ENCODE measurements at regions not wholly inside any gene's neighbourhood (a gene's known extent, or its start where the extent isn't known, plus 50 kb on each side); places are given as distances from the start of the nearest gene placed in this dataset.

DNA sequence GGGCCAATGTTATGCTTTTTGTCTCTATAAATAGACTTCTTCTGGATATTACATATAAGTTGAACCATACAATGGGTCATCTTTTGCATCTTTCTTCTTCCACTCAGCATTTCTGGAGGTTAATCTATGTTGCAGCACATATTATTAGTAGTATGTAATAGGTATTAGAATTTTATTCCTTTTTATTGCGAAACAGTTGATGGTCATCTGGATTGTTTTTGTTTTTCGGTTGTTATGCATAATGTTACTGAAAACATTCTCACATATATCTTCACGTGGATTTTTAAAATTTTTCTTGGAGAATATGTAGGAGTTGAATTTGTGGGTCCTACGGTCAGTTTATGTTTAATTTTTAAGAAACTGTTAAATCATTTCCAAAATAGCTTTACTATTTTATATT lies 466.8 kb downstream of the SLCO4C1 start:
- H2AFZ ChIP-seq (ENCODE audit: low read depth, low read length) = no peak overlapping the region
- ATAC-seq (ENCODE audit: insufficient read depth, low read depth) (no peak), DNase-seq (no peak)
- no peaks in the 10 kb centered on the region for H4K20me1 ChIP-seq (ENCODE audit: insufficient read depth, low read length)
- H3K9ac ChIP-seq (ENCODE audit: low read depth, low read length) = no peak overlapping the region
- H3K4me2 ChIP-seq (ENCODE audit: insufficient read depth, low read length) = no peak overlapping the region
- H3K79me2 ChIP-seq (ENCODE audit: insufficient read depth, low read length) = no peaks in the 10 kb centered on the region
- H3K4me1 ChIP-seq (ENCODE audit: insufficient read depth, low read length) = no peaks in the 10 kb centered on the region
- H3K27ac ChIP-seq (ENCODE audit: low read length) = no peak overlapping the region
- no peak overlapping the region for H3K4me3 ChIP-seq (ENCODE audit: low read depth in 1 of 2, low read length in 2 of 2)
- H3K9me3 ChIP-seq (ENCODE audit: insufficient read depth, low read length, severe bottlenecking) = no peaks in the 10 kb centered on the region
- H3K27me3 ChIP-seq (ENCODE audit: insufficient read depth, low read length, poor library complexity) = no peaks in the 10 kb centered on the region
- TF ChIP-seq EZH2 (IDR thresholded peaks at IDR 0.05; ENCODE audit: borderline replicate concordance, low read depth, low read length, severe bottlenecking) = no peak
- TF ChIP-seq, protein P1, sequence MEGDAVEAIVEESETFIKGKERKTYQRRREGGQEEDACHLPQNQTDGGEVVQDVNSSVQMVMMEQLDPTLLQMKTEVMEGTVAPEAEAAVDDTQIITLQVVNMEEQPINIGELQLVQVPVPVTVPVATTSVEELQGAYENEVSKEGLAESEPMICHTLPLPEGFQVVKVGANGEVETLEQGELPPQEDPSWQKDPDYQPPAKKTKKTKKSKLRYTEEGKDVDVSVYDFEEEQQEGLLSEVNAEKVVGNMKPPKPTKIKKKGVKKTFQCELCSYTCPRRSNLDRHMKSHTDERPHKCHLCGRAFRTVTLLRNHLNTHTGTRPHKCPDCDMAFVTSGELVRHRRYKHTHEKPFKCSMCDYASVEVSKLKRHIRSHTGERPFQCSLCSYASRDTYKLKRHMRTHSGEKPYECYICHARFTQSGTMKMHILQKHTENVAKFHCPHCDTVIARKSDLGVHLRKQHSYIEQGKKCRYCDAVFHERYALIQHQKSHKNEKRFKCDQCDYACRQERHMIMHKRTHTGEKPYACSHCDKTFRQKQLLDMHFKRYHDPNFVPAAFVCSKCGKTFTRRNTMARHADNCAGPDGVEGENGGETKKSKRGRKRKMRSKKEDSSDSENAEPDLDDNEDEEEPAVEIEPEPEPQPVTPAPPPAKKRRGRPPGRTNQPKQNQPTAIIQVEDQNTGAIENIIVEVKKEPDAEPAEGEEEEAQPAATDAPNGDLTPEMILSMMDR (IDR thresholded peaks at IDR 0.05; ENCODE audit: borderline replicate concordance, extremely low read depth, low read length, poor library complexity, severe bottlenecking) = no peak
- H3K36me3 ChIP-seq (ENCODE audit: insufficient read depth, low read length) = no peaks in the 10 kb centered on the region

DNA sequence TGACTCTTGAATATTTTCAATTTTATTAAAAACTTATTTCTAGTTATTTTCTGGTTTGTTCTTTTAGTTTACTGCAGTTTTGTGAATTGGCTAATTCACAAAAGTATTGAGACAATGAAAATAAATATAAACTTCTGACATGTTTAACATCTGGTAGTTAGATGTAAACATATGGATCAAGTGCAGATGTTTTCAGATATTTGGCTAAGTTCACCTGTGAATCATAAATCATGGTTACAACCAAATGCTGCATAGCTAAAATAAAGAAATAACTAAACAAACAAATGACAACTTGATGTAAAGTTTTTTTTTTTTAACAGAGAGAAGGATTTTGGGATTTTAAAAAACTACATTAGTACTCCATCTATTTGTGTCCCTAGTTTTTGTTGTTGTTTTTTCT lies 484.6 kb downstream of the SLCO4C1 start:
- Histone ChIP-seq H3K9me3 (ENCODE audit: insufficient read depth, low read length, severe bottlenecking) (no peaks in the 10 kb centered on the region), H4K20me1 (ENCODE audit: insufficient read depth, low read length) (no peaks in the 10 kb centered on the region), H3K36me3 (ENCODE audit: insufficient read depth, low read length) (no peaks in the 10 kb centered on the region), H3K9ac (ENCODE audit: low read depth, low read length) (no peak overlapping the region), H3K27ac (ENCODE audit: low read length) (no peak overlapping the region), H3K79me2 (ENCODE audit: insufficient read depth, low read length) (no peaks in the 10 kb centered on the region), H2AFZ (ENCODE audit: low read depth, low read length) (no peak overlapping the region), H3K4me2 (ENCODE audit: insufficient read depth, low read length) (no peak overlapping the region), H3K4me3 (ENCODE audit: low read depth in 1 of 2, low read length in 2 of 2) (no peak overlapping the region), H3K27me3 (ENCODE audit: insufficient read depth, low read length, poor library complexity) (no peaks in the 10 kb centered on the region), H3K4me1 (ENCODE audit: insufficient read depth, low read length) (no peaks in the 10 kb centered on the region)
- no peak for ATAC-seq (ENCODE audit: insufficient read depth, low read depth)
- no peak for DNase-seq
- TF ChIP-seq, protein P1 (IDR thresholded peaks at IDR 0.05; ENCODE audit: borderline replicate concordance, extremely low read depth, low read length, poor library complexity, severe bottlenecking) = no peak
- no peak for TF ChIP-seq EZH2 (IDR thresholded peaks at IDR 0.05; ENCODE audit: borderline replicate concordance, low read depth, low read length, severe bottlenecking)

DNA sequence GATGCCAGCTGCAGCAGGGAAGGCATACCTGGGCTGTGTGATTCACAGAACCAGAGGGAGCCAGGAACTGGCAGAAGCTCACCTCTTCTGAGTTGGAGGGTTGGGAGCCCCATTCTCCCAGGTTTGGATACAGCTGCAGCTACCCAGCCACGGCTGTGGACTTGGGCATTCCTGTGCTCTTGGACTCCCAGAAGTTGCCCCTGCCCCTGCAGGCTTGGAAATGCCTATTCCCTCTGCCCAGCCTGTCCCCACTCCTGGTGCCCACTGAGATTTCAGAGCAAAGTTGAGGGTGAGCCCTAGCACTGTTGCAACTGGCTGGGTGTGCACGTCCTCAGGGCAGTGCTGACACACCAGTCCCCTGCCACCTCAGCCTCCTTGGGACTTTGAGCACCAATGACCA lies 489.7 kb downstream of the SLCO4C1 start:
- Histone ChIP-seq H3K4me3 (ENCODE audit: low read depth in 1 of 2, low read length in 2 of 2) (no peak overlapping the region), H4K20me1 (ENCODE audit: insufficient read depth, low read length) (no peaks in the 10 kb centered on the region), H3K4me1 (ENCODE audit: insufficient read depth, low read length) (no peaks in the 10 kb centered on the region), H3K9ac (ENCODE audit: low read depth, low read length) (no peak overlapping the region), H3K4me2 (ENCODE audit: insufficient read depth, low read length) (no peak overlapping the region), H3K79me2 (ENCODE audit: insufficient read depth, low read length) (no peaks in the 10 kb centered on the region), H2AFZ (ENCODE audit: low read depth, low read length) (no peak overlapping the region), H3K9me3 (ENCODE audit: insufficient read depth, low read length, severe bottlenecking) (no peaks in the 10 kb centered on the region), H3K27me3 (ENCODE audit: insufficient read depth, low read length, poor library complexity) (no peaks in the 10 kb centered on the region), H3K27ac (ENCODE audit: low read length) (no peak overlapping the region), H3K36me3 (ENCODE audit: insufficient read depth, low read length) (no peaks in the 10 kb centered on the region)
- no peak for TF ChIP-seq EZH2 (IDR thresholded peaks at IDR 0.05; ENCODE audit: borderline replicate concordance, low read depth, low read length, severe bottlenecking)
- TF ChIP-seq, protein P1 (IDR thresholded peaks at IDR 0.05; ENCODE audit: borderline replicate concordance, extremely low read depth, low read length, poor library complexity, severe bottlenecking) = no peak
- DNase-seq (no peak), ATAC-seq (ENCODE audit: insufficient read depth, low read depth) (no peak)

DNA sequence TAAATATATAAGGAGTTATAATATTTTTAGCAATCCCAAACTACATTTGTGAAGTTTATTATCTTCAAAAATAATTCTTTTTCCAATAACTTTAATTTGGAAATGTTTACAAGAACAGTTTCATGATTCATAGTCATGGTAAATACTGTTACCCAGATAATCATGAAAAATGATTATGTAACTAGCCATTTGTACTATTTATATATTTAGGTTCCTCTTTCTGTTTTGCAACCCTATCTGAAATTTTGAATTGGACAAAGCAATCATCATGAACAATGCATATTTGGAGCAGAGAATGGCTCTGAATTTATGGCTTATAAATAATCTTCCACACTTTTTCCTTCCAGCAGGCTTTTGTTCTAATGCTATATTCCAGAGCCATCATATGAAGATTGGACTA lies 499.7 kb downstream of the SLCO4C1 start:
- H3K4me3 ChIP-seq (ENCODE audit: low read depth in 1 of 2, low read length in 2 of 2) = no peak overlapping the region
- H3K36me3 ChIP-seq (ENCODE audit: insufficient read depth, low read length) = no peaks in the 10 kb centered on the region
- no peak overlapping the region for H3K27ac ChIP-seq (ENCODE audit: low read length)
- H3K79me2 ChIP-seq (ENCODE audit: insufficient read depth, low read length) = no peaks in the 10 kb centered on the region
- no peak for DNase-seq
- no peak overlapping the region for H3K4me2 ChIP-seq (ENCODE audit: insufficient read depth, low read length)
- no peak overlapping the region for H2AFZ ChIP-seq (ENCODE audit: low read depth, low read length)
- no peaks in the 10 kb centered on the region for H3K4me1 ChIP-seq (ENCODE audit: insufficient read depth, low read length)
- H3K27me3 ChIP-seq (ENCODE audit: insufficient read depth, low read length, poor library complexity) = no peaks in the 10 kb centered on the region
- H3K9ac ChIP-seq (ENCODE audit: low read depth, low read length) = no peak overlapping the region
- ATAC-seq (ENCODE audit: insufficient read depth, low read depth) = no peak
- H3K9me3 ChIP-seq (ENCODE audit: insufficient read depth, low read length, severe bottlenecking) = no peaks in the 10 kb centered on the region
- H4K20me1 ChIP-seq (ENCODE audit: insufficient read depth, low read length) = no peaks in the 10 kb centered on the region
- TF ChIP-seq, protein P1 (IDR thresholded peaks at IDR 0.05; ENCODE audit: borderline replicate concordance, extremely low read depth, low read length, poor library complexity, severe bottlenecking) = no peak
- no peak for TF ChIP-seq EZH2 (IDR thresholded peaks at IDR 0.05; ENCODE audit: borderline replicate concordance, low read depth, low read length, severe bottlenecking)

Measured in DND-41 (cell line).